GM18870 (cell line): ENCODE measurements at regions not wholly inside any gene's neighbourhood (a gene's known extent, or its start where the extent isn't known, plus 50 kb on each side); places are given as distances from the start of the nearest gene placed in this dataset.

ENCODE experiments used
- ATAC-seq: cut with Tn5 transposase; IDR thresholded peaks from one replicate; pipeline ENCODE4 v1.9.1; 2021; ENCODE audit warnings: moderate library complexity; ENCODE audit not compliant: unreplicated experiment

- ATAC-seq, result no peak
These were observed 89.6 kb upstream of the BNC2 start for GRCh38 chr9:16960084-16960483.

- no peak for ATAC-seq
These were observed 88.9 kb upstream of the BNC2 start for GRCh38 chr9:16959391-16959790.

- ATAC-seq, result no peak
These were observed 83.6 kb upstream of the BNC2 start for GRCh38 chr9:16954040-16954439.

- ATAC-seq, result no peak
These were observed 81.0 kb upstream of the BNC2 start for GRCh38 chr9:16951502-16951901.

- ATAC-seq, result no peak
These were observed 79.6 kb upstream of the BNC2 start for GRCh38 chr9:16950051-16950450.

GRCh38 chr9:16930578-16930977 is 60.1 kb upstream of the BNC2 start:
- no peak for ATAC-seq

- no peak for ATAC-seq
These were observed 57.9 kb upstream of the BNC2 start for GRCh38 chr9:16928179-16928945.

GRCh38 chr9:16925426-16925825 is 55.0 kb upstream of the BNC2 start:
- ATAC-seq, result no peak

- no peak for ATAC-seq
These were observed 53.9 kb upstream of the BNC2 start for GRCh38 chr9:16924311-16924915.

- no peak for ATAC-seq
These were observed 51.4 kb upstream of the BNC2 start for GRCh38 chr9:16921855-16922254.
